ENCODE measurements at regions not wholly inside any gene's neighbourhood (a gene's known extent, or its start where the extent isn't known, plus 50 kb on each side); places are given as distances from the start of the nearest gene placed in this dataset.

DNA sequence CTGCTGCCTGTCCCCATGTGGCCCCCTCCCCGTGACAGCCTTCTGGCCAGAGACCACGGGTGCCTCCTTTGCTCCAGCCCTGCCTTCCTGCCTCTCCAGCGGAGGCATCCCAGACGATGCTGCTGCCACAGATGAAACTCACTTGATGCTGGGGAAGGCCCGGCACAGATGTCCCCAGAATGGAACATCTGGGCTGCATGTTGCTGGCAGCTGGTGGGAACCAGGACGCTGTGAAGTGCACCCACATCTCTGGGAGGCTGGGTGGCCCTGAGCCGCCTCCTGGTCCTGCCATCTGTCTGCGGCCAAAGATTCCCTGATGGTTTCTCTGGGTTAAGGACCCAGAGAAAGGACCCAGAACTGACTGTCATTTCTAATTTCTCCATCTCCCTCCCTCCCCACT is 51.9 kb upstream of the PTPRS start:
- TF ChIP-seq POLR2A (IDR thresholded peaks at IDR 0.05; ENCODE audit: low read depth): no peak
- TF ChIP-seq, protein P1, sequence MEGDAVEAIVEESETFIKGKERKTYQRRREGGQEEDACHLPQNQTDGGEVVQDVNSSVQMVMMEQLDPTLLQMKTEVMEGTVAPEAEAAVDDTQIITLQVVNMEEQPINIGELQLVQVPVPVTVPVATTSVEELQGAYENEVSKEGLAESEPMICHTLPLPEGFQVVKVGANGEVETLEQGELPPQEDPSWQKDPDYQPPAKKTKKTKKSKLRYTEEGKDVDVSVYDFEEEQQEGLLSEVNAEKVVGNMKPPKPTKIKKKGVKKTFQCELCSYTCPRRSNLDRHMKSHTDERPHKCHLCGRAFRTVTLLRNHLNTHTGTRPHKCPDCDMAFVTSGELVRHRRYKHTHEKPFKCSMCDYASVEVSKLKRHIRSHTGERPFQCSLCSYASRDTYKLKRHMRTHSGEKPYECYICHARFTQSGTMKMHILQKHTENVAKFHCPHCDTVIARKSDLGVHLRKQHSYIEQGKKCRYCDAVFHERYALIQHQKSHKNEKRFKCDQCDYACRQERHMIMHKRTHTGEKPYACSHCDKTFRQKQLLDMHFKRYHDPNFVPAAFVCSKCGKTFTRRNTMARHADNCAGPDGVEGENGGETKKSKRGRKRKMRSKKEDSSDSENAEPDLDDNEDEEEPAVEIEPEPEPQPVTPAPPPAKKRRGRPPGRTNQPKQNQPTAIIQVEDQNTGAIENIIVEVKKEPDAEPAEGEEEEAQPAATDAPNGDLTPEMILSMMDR (IDR thresholded peaks at IDR 0.05): no peak
- TF ChIP-seq POLR2AphosphoS5 (IDR thresholded peaks at IDR 0.05): no peak

All from esophagus muscularis mucosa (tissue), 3 donors.